OCI-M2 (cell line): ENCODE measurements at regions not wholly inside any gene's neighbourhood (a gene's known extent, or its start where the extent isn't known, plus 50 kb on each side); places are given as distances from the start of the nearest gene placed in this dataset.
"Not testable (repeated sequence)": the region's sequence is repeated elsewhere in the genome, so short reads cannot be mapped to it uniquely, and the experiment has no call there.

Experiments
- DNase-seq: peaks from one replicate; lab custom pipeline; 2025; ENCODE audit not compliant: unreplicated experiment; lab: John Stamatoyannopoulos, UW

DNA sequence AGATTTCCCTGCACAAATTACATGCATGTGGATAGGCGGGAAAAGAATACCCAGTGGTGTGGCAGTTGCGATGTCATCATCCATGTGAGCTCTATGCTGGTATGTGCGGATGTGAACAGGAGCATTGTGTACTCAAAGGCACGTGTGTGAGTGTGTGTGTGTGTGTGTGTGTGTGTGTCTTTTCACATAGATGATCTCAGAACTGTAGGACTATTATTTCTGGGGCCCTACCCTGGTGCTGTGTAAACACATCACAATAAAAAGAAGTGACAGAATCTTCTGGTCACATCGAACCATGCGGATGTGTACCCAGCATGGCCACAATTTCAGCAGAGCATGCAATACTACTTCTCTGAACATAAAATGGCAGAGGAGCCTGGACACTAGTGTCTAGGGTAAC is 624.8 kb downstream of the MID1IP1 start:
- DNase-seq, result no peak

GRCh38 chrX:39427492-39427891 is 626.2 kb downstream of the MID1IP1 start:
- no peak for DNase-seq

DNA sequence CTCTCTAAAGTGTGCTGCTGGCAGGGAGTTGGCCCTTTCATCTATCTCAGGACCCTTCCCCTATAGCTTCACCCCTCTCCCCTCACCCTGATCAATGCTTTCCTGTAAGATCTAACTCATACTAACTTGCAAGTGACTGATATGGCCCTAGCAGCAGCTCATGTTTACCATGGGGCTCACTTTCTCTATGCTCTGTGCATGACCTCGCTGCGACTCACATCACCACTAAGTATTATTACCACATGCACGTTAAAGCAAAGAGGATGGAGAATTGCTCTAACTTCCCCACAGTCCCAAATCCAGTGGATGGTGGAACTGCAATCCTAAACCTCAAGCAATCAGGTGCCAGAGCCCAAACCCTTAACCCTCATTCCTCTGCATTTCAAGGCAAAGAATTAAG is 626.6 kb downstream of the MID1IP1 start:
- DNase-seq, result no peak

GRCh38 chrX:39430551-39430950 is 629.3 kb downstream of the MID1IP1 start:
- DNase-seq, result no peak

- DNase-seq, result no peak
Measured at GRCh38 chrX:39431893-39432292, 630.6 kb downstream of the MID1IP1 start.

DNA sequence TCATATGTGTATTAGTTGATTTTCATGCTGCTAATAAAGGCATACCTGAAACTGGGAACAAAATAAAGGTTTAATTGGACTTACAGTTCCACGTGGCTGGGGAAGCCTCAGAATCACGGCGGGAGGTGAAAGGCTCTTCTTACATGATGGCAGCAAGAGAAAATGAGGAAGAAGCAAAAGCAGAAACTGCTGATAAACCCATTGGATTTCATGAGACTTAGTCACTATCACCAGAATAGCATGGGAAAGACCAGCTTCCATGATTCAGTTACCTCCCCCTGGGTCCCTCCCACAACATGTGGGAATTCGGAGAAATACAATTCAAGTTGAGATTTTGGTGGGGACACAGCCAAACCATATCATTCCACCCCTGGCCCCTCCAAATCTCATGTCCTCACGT is 633.4 kb downstream of the MID1IP1 start:
- not testable (repeated sequence) for DNase-seq

GRCh38 chrX:39436538-39436937 is 635.3 kb downstream of the MID1IP1 start:
- DNase-seq, result not testable (repeated sequence)

DNA sequence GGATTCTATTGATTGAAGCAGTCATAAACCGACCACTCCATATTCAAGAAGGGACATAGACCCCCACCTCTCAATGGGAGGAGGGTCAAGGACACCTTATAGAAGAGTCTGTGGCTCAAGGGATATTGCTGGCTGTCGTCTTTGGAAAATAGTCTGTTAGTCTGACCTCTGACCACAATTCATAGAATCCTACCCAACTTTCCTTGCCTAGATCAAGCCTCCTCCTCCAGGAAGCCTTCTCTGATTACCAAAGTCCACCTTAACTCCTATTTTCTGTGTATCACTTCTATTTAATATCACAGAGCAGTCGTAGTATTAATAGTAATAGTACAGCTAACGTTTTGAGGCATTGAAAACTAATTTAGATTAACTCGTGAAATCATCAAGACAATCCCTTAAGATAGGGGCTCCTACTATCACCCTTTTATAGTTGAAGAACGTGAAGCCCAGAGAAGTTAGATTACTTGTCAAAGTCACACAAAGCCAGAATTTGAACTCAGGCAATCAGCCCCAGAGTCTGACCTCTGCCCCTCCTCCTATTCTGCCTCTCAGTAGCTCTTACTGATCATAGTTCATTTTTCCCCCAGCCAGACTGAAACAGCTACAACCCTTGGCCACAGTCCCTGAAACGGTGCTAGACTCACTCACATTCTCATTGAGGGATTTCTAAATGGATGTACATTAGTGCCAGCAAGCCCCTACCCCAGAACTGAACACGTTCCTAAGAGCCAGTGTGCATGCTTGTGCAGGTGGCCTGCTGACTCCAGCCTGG is 636.6 kb downstream of the MID1IP1 start:
- no peak for DNase-seq

- DNase-seq, result no peak
Measured at GRCh38 chrX:39438603-39439602, 637.6 kb downstream of the MID1IP1 start.

GRCh38 chrX:39439906-39440798 is 638.9 kb downstream of the MID1IP1 start:
- DNase-seq, result peak; percentile 63

DNA sequence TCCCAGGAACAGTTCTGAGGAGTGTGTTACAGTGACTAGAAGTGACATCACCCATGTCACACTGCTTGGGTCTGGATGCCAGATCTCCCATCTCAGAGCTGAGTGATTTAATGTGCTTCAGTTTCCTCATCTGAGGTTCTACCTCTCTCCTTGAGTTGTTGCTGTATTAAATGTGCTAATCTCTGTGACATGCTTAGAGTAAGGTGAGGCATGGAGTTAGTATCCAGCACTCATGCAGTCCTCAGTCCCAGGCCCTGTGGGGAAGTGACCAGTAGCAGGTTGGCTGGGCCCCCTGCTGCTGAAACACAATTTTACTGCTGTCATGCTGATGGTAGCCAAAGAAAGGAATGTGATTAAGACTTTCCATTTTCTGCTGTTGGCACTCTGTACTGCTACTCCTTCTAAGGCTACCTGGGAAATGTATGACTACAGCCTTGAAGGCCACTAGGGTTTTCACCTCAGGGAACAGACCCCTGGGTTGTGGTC is 639.6 kb downstream of the MID1IP1 start:
- DNase-seq, result no peak

- DNase-seq, result no peak
Measured at GRCh38 chrX:39442332-39442731, 641.1 kb downstream of the MID1IP1 start.

DNA sequence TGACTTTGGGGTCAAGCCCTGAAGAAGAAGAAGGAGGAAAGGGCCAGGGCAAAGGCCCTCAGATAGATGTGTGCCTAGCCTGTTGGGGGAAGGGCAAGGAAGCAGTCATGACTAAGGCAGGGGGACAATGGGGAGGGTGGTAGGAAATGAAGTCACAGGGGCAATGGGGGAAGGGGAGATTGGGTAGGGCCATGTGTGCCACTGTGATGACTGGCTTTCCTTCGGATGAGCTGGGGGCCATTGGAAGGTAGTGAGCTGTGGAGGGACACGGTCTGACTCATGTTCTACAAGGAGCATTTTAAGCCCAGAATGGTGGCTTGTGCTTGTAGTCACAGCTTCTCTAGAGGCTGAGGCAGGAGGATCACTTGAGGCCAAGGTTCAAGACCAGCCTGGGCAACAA is 642.0 kb downstream of the MID1IP1 start:
- no peak for DNase-seq

GRCh38 chrX:39445336-39445735 is 644.1 kb downstream of the MID1IP1 start:
- no peak for DNase-seq

DNA sequence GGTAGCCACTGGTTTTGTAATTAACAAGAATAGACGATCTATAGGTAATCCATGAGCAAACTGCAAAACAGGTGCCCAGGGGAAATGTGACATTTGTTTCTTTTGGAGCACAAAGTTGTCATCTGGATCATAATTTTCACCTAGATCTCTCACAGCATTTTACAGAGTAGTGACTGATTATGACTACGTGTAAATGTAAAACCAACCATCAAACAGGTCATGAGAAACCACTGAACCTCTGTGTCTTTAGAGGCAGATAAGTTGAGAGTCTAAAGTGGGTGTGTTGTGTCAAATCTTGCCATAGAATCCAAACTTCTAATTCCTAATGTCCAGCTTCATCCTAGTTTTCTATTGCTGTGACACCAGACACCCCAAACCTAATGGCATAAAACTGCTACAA is 648.1 kb downstream of the MID1IP1 start:
- DNase-seq, result no peak

- no peak for DNase-seq
Measured at GRCh38 chrX:39450234-39450977, 647.4 kb downstream of the BCOR start.

DNA sequence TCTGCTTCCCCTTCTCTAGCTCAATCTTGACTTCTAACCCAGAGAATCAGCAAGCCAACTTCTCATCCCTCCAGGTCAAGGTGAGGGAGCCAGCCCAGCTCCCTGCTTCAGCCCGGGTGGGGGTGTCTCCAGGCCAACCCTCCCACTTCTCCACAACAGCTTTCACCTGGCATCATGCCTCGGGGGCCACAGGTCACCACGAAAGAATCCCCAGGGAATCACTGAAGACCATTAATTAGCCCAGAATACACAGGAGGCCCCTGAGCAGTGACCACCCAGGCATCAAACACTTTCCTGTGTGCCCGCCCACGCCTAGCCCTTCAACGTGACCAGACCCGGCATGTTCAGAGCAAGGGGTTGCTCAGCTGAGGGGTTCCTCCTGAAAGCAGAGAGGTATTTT is 646.7 kb downstream of the BCOR start:
- DNase-seq, result no peak

GRCh38 chrX:39452401-39452800 is 645.4 kb downstream of the BCOR start:
- no peak for DNase-seq

- DNase-seq, result no peak
Measured at GRCh38 chrX:39453889-39454621, 643.7 kb downstream of the BCOR start.
